OCI-LY1 (cell line): ENCODE measurements at regions not wholly inside any gene's neighbourhood (a gene's known extent, or its start where the extent isn't known, plus 50 kb on each side); places are given as distances from the start of the nearest gene placed in this dataset.

ENCODE experiments used
- H2AFZ ChIP-seq: fragments of 200-600 bp; sonication (generic), shearing (Covaris generic); 2 replicates; pipeline ENCODE4 v1.6.0; 2014; ENCODE audit warnings: antibody characterized with exemption, mild to moderate bottlenecking, low read length
- H3F3A ChIP-seq: fragments of 200-600 bp; sonication (generic), shearing (Covaris generic); 2 replicates; pipeline ENCODE4 v1.6.0; 2014; ENCODE audit warnings: mild to moderate bottlenecking, antibody characterized with exemption, low read length, moderate library complexity; ENCODE audit not compliant: insufficient read depth
- H3K27ac ChIP-seq: fragments of 200-600 bp; sonication (generic); 2 replicates; pipeline ENCODE4 v1.5.1; 2014; ENCODE audit warnings: low read length, mixed run types, mild to moderate bottlenecking, low read depth; ENCODE audit not compliant: poor library complexity, severe bottlenecking
- H3K27me3 ChIP-seq: fragments of 200-600 bp; sonication (generic); 2 replicates; pipeline ENCODE4 v1.6.0; 2014; ENCODE audit warnings: antibody characterized with exemption, mild to moderate bottlenecking, low read length, moderate library complexity; ENCODE audit not compliant: insufficient read depth
- H3K36me3 ChIP-seq: fragments of 200-600 bp; sonication (generic); 2 replicates; pipeline ENCODE4 v1.6.1; 2014; ENCODE audit warnings: mild to moderate bottlenecking, antibody characterized with exemption, low read length, moderate library complexity, mixed read lengths; ENCODE audit not compliant: insufficient read depth
- H3K4me1 ChIP-seq: fragments of 200-600 bp; sonication (generic); 2 replicates; pipeline ENCODE4 v1.5.1; 2014; ENCODE audit warnings: mild to moderate bottlenecking, low read length, moderate library complexity; ENCODE audit not compliant: insufficient read depth, severe bottlenecking
- H3K4me2 ChIP-seq: fragments of 200-600 bp; sonication (generic), shearing (Covaris generic); 2 replicates; pipeline ENCODE4 v1.6.1; 2014; ENCODE audit warnings: low read length
- H3K4me3 ChIP-seq: fragments of 200-600 bp; sonication (generic); 2 replicates; pipeline ENCODE4 v1.5.1; 2014; ENCODE audit warnings: low read length, low read depth, mild to moderate bottlenecking, mixed read lengths; ENCODE audit not compliant: poor library complexity, severe bottlenecking
- H3K79me2 ChIP-seq: fragments of 200-600 bp; shearing (Covaris generic); 2 replicates; pipeline ENCODE4 v1.6.1; 2016; ENCODE audit warnings: mixed run types, low read length, mixed read lengths; ENCODE audit not compliant: insufficient read depth
- H3K9ac ChIP-seq: fragments of 200-600 bp; sonication (generic), shearing (Covaris generic); 2 replicates; pipeline ENCODE4 v1.6.1; 2014; ENCODE audit warnings: mild to moderate bottlenecking, low read length, mixed read lengths
- H3K9me2 ChIP-seq: fragments of 200-600 bp; sonication (generic), shearing (Covaris generic); 2 replicates; pipeline ENCODE4 v1.6.1; 2014; ENCODE audit warnings: low read depth, mild to moderate bottlenecking, low read length, mixed read lengths
- H3K9me3 ChIP-seq: fragments of 200-600 bp; shearing (Covaris generic); 2 replicates; pipeline ENCODE4 v1.6.1; 2014; ENCODE audit warnings: low read length, mixed read lengths
- H4K20me1 ChIP-seq: fragments of 200-600 bp; sonication (generic), shearing (Covaris generic); 2 replicates; pipeline ENCODE4 v1.6.0; 2016; ENCODE audit warnings: mild to moderate bottlenecking, low read length; ENCODE audit not compliant: insufficient read depth
- EZH2 ChIP-seq: fragments of 200-600 bp; sonication (generic), shearing (Covaris generic); IDR thresholded peaks from 2 replicates; pipeline ENCODE4 v1.8.0; 2017; ENCODE audit warnings: borderline replicate concordance, mixed run types, mild to moderate bottlenecking, antibody characterized with exemption, low read length, moderate library complexity, mixed read lengths
- TF ChIP-seq, protein P1 (sequence below): fragments of 200-600 bp; sonication (generic), shearing (Covaris generic); IDR thresholded peaks from 2 replicates; pipeline ENCODE4 v1.5.1; 2017; ENCODE audit warnings: mild to moderate bottlenecking, antibody characterized with exemption, low read length, moderate library complexity, mixed read lengths

DNA sequence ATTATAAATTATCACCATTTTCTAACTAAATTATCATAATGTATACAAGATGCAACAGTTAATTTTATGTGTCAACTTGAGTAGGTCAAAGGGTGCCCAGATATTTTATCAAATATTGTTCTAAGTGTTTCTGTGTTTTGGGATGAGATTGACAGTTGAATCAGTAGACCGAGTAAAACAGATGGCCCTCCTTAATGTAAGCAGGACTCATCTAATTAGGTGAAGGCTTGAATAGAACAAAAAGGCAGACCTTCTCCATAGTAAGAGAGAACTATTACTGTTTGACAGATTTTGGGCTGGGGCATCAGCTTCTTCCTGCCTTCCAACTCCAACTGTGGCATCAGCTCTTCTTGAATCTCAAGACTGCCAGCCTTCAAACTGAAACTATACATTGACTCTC lies 185.8 kb downstream of the TRAM1L1 start:
- H3K79me2 ChIP-seq, result no peaks in the 10 kb centered on the region
- H3K36me3 ChIP-seq, result no peaks in the 10 kb centered on the region
- no peak overlapping the region for H3K27ac ChIP-seq
- no peak overlapping the region for H3K4me2 ChIP-seq
- no peaks in the 10 kb centered on the region for H3K9me3 ChIP-seq
- no peaks in the 10 kb centered on the region for H3K4me1 ChIP-seq
- no peak overlapping the region for H3K4me3 ChIP-seq
- no peaks in the 10 kb centered on the region for H3K9me2 ChIP-seq
- no peaks in the 10 kb centered on the region for H3F3A ChIP-seq
- H3K27me3 ChIP-seq, result no peaks in the 10 kb centered on the region
- TF ChIP-seq, protein P1, sequence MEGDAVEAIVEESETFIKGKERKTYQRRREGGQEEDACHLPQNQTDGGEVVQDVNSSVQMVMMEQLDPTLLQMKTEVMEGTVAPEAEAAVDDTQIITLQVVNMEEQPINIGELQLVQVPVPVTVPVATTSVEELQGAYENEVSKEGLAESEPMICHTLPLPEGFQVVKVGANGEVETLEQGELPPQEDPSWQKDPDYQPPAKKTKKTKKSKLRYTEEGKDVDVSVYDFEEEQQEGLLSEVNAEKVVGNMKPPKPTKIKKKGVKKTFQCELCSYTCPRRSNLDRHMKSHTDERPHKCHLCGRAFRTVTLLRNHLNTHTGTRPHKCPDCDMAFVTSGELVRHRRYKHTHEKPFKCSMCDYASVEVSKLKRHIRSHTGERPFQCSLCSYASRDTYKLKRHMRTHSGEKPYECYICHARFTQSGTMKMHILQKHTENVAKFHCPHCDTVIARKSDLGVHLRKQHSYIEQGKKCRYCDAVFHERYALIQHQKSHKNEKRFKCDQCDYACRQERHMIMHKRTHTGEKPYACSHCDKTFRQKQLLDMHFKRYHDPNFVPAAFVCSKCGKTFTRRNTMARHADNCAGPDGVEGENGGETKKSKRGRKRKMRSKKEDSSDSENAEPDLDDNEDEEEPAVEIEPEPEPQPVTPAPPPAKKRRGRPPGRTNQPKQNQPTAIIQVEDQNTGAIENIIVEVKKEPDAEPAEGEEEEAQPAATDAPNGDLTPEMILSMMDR, result no peak
- TF ChIP-seq EZH2, result no peak
- H3K9ac ChIP-seq, result no peak overlapping the region
- no peaks in the 10 kb centered on the region for H4K20me1 ChIP-seq
- H2AFZ ChIP-seq, result no peak overlapping the region

DNA sequence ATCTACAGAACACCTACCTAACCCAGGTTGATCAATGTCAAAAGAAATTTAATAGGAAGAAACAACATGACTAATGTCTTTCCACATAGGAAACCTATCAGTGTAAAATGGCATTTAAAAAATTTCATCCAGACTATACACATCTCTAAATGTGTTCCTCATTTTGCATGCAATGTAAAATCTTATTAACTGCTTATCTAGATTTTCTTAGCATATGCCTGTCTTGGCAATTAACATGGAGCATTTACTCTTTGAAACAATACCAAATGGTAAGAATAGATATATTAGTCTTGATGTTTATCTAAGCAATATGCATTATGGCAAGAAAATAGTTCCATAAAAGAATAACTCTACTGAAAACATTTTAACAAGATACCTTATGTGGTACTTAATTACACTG lies 199.8 kb downstream of the TRAM1L1 start:
- Histone ChIP-seq H3K9me2 (no peaks in the 10 kb centered on the region), H3K9ac (no peak overlapping the region)
- TF ChIP-seq, protein P1, result no peak
- no peak for TF ChIP-seq EZH2

DNA sequence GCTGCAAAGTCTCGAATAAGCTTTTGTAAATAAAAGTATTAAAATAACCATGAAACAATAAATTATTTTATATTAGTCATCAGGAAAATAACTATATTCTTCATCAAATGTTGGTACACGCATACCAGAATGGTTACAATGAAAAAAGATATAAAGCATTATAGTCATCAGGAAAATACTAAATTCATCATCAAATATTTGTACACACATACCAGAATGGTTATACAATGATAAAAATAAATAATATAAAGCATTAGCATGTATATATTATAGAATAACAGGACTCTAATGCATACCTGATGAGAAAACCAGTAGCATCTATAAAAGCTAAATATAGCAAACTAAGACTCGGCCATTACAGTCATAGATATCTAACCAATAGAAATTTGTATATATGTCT lies 202.9 kb downstream of the TRAM1L1 start:
- Histone ChIP-seq H3K4me3 (no peak overlapping the region), H4K20me1 (no peaks in the 10 kb centered on the region), H3K27ac (no peak overlapping the region), H3K9me2 (no peaks in the 10 kb centered on the region), H3F3A (no peaks in the 10 kb centered on the region), H2AFZ (no peak overlapping the region), H3K36me3 (no peaks in the 10 kb centered on the region), H3K4me2 (no peak overlapping the region), H3K9me3 (no peaks in the 10 kb centered on the region), H3K27me3 (no peaks in the 10 kb centered on the region), H3K4me1 (no peaks in the 10 kb centered on the region), H3K79me2 (no peaks in the 10 kb centered on the region), H3K9ac (no peak overlapping the region)
- no peak for TF ChIP-seq EZH2
- TF ChIP-seq, protein P1, result no peak

More for the DNA sequence above, 199.8 kb downstream of the TRAM1L1 start:
- Histone ChIP-seq H4K20me1 (no peaks in the 10 kb centered on the region), H3K27me3 (no peaks in the 10 kb centered on the region), H3K4me3 (no peak overlapping the region), H3F3A (no peaks in the 10 kb centered on the region), H3K9me3 (no peaks in the 10 kb centered on the region), H3K79me2 (no peaks in the 10 kb centered on the region), H3K36me3 (no peaks in the 10 kb centered on the region), H3K4me1 (no peaks in the 10 kb centered on the region), H2AFZ (no peak overlapping the region), H3K4me2 (no peak overlapping the region), H3K27ac (no peak overlapping the region)
